IMR-90 (cell line): ENCODE measurements at regions not wholly inside any gene's neighbourhood (a gene's known extent, or its start where the extent isn't known, plus 50 kb on each side); places are given as distances from the start of the nearest gene placed in this dataset.

Source experiments
- MAFK ChIP-seq: IDR thresholded peaks from 2 replicates; pipeline ENCODE4 v1.6.1; 2012; ENCODE audit warnings: low read depth, low read length, improper control_type of control experiment
- MAZ ChIP-seq: IDR thresholded peaks from 2 replicates; pipeline ENCODE4 v1.6.1; 2012; ENCODE audit warnings: low read depth, mild to moderate bottlenecking, low read length, improper control_type of control experiment, moderate library complexity, borderline replicate concordance
- RCOR1 ChIP-seq: IDR thresholded peaks from 2 replicates; pipeline ENCODE4 v1.6.1; 2012; ENCODE audit warnings: mild to moderate bottlenecking, low read length, improper control_type of control experiment; ENCODE audit not compliant: insufficient replicate concordance
- TF ChIP-seq, protein P1 (sequence below): conservative IDR thresholded peaks from 2 replicates; pipeline ENCODE4 v1.5.1; 2012; ENCODE audit warnings: mild to moderate bottlenecking, low read depth, low read length, improper control_type of control experiment
- TF ChIP-seq, protein P2 (sequence below): fragments of 150-350 bp; IDR thresholded peaks from 2 replicates; pipeline ENCODE4 v1.6.1; 2017; ENCODE audit warnings: mild to moderate bottlenecking, antibody characterized with exemption, low read length, low read depth

DNA sequence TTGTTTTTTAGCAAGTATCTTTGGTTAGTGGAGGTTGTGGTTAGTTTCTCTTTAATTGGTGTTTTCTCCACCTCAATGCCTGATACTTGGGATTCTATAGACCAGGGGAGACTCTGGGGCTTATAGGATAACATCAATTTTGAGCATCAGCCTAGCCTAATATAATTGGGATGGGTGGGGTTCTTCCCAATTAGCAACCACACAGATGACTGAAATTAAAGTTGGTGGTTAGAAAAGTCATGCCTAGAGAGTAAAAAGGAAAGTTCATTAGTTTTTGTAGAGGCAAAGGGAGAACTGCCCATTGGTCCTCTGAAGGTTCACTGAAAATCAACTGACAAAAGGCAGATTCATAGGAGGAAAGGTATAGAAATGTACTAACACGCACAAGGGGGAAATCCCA, 843.3 kb downstream of the TSN start:
- TF ChIP-seq, protein P1, sequence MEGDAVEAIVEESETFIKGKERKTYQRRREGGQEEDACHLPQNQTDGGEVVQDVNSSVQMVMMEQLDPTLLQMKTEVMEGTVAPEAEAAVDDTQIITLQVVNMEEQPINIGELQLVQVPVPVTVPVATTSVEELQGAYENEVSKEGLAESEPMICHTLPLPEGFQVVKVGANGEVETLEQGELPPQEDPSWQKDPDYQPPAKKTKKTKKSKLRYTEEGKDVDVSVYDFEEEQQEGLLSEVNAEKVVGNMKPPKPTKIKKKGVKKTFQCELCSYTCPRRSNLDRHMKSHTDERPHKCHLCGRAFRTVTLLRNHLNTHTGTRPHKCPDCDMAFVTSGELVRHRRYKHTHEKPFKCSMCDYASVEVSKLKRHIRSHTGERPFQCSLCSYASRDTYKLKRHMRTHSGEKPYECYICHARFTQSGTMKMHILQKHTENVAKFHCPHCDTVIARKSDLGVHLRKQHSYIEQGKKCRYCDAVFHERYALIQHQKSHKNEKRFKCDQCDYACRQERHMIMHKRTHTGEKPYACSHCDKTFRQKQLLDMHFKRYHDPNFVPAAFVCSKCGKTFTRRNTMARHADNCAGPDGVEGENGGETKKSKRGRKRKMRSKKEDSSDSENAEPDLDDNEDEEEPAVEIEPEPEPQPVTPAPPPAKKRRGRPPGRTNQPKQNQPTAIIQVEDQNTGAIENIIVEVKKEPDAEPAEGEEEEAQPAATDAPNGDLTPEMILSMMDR: no peak
- no peak for TF ChIP-seq MAFK
- TF ChIP-seq, protein P2, sequence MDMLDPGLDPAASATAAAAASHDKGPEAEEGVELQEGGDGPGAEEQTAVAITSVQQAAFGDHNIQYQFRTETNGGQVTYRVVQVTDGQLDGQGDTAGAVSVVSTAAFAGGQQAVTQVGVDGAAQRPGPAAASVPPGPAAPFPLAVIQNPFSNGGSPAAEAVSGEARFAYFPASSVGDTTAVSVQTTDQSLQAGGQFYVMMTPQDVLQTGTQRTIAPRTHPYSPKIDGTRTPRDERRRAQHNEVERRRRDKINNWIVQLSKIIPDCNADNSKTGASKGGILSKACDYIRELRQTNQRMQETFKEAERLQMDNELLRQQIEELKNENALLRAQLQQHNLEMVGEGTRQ: no peak
- no peak for TF ChIP-seq RCOR1
- no peak for TF ChIP-seq MAZ
